ENCODE measurements at regions not wholly inside any gene's neighbourhood (a gene's known extent, or its start where the extent isn't known, plus 50 kb on each side); places are given as distances from the start of the nearest gene placed in this dataset.

- no peaks in the 10 kb centered on the region for H4K20me1 ChIP-seq (ENCODE audit: insufficient read depth, poor library complexity, severe bottlenecking)
- no peaks in the 10 kb centered on the region for H3K36me3 ChIP-seq (replicated peaks; ENCODE audit: insufficient read depth, low read depth)
- H3K79me2 ChIP-seq: no peaks in the 10 kb centered on the region
- no peaks in the 10 kb centered on the region for H3K9me2 ChIP-seq (replicated peaks; ENCODE audit: insufficient read depth)
- TF ChIP-seq EZH2phosphoT487 (IDR thresholded peaks at IDR 0.05; ENCODE audit: low read depth, severe bottlenecking, unreplicated experiment) (no peak), CTCF (IDR thresholded peaks at IDR 0.05; ENCODE audit: poor library complexity) (no peak), EZH2 (IDR thresholded peaks at IDR 0.05; ENCODE audit: borderline replicate concordance) (no peak)
- H3K4me1 ChIP-seq (ENCODE audit: insufficient read depth): peaks cover 9% of the 10 kb centered on the region
- H3K9me3 ChIP-seq (ENCODE audit: low read depth): no peaks in the 10 kb centered on the region
- H3K27me3 ChIP-seq: peaks cover 21% of the 10 kb centered on the region
- no peak overlapping the region for H3K27ac ChIP-seq
- no peak overlapping the region for H3K4me2 ChIP-seq
- no peak for DNase-seq (ENCODE audit: low spot score)
- 91% methylated on average over 3 of the region's 3 CpGs for WGBS (ENCODE audit: low lambda C conversion rate, missing lambda C conversion rate)
- no peak overlapping the region for H2AFZ ChIP-seq
- H3K4me3 ChIP-seq: no peak overlapping the region
Measured at GRCh38 chr9:80070071-80070742, 498.4 kb downstream of the TLE4 start.

DNA sequence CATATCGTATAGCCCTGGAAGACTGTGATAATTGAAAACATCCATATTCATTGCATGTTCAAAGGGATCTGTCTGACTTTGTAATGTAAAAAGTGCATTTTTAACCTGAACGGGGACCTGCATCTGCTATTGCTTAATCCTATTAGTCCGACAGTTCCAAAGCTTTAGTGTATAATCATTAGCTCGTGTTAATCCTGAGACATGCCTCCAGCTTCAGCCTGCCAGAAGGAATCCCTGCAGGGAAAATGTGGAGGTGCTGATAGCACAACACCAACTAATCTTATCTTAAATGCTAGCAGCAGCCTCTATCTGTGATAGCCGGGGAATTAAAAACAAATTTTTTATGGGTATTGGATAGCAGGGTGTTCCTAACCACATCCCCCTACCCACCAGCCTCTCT is 495.2 kb downstream of the TLE4 start:
- Histone ChIP-seq H3K4me1 (ENCODE audit: insufficient read depth) (peaks cover 12% of the 10 kb centered on the region), H3K36me3 (replicated peaks; ENCODE audit: insufficient read depth, low read depth) (no peaks in the 10 kb centered on the region), H3K9me3 (ENCODE audit: low read depth) (no peaks in the 10 kb centered on the region), H4K20me1 (ENCODE audit: insufficient read depth, poor library complexity, severe bottlenecking) (no peaks in the 10 kb centered on the region), H3K4me2 (peak overlapping the region; percentile 63), H3K27me3 (peaks cover 21% of the 10 kb centered on the region), H3K27ac (no peak overlapping the region), H3K9me2 (replicated peaks; ENCODE audit: insufficient read depth) (no peaks in the 10 kb centered on the region), H3K4me3 (no peak overlapping the region), H3K79me2 (no peaks in the 10 kb centered on the region), H2AFZ (no peak overlapping the region)
- peak; percentile 23 for DNase-seq (ENCODE audit: low spot score)
- 10% methylated on average over 5 of the region's 5 CpGs for WGBS (ENCODE audit: low lambda C conversion rate, missing lambda C conversion rate)
- no peak for TF ChIP-seq EZH2phosphoT487 (IDR thresholded peaks at IDR 0.05; ENCODE audit: low read depth, severe bottlenecking, unreplicated experiment)
- no peak for TF ChIP-seq EZH2 (IDR thresholded peaks at IDR 0.05; ENCODE audit: borderline replicate concordance)
- TF ChIP-seq CTCF (IDR thresholded peaks at IDR 0.05; ENCODE audit: poor library complexity): no peak

DNA sequence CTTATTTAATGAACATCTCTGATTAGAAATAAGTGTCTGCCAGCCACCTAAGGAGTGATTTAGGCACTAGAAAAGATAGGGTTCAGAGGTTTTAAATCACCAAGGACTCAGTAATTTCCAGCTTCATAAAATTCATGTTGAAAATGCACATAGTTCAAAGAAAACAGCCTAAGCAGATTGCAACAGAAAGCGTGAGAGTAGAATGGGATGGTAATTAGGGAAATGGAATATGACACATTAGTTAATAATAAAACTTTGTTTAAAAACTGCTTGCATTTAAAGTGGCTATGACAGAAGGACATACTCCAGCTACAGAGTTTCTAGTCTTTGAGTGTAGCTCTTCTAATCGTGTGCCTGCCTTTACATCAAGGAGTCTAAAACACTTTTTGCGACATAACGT is 490.8 kb downstream of the TLE4 start:
- peaks cover 12% of the 10 kb centered on the region for H3K4me1 ChIP-seq (ENCODE audit: insufficient read depth)
- H2AFZ ChIP-seq: no peak overlapping the region
- no peak overlapping the region for H3K27ac ChIP-seq
- DNase-seq (ENCODE audit: low spot score): no peak
- 77% methylated on average over 4 of the region's 4 CpGs for WGBS (ENCODE audit: low lambda C conversion rate, missing lambda C conversion rate)
- TF ChIP-seq EZH2phosphoT487 (IDR thresholded peaks at IDR 0.05; ENCODE audit: low read depth, severe bottlenecking, unreplicated experiment): no peak
- H3K79me2 ChIP-seq: no peaks in the 10 kb centered on the region
- H4K20me1 ChIP-seq (ENCODE audit: insufficient read depth, poor library complexity, severe bottlenecking): no peaks in the 10 kb centered on the region
- H3K4me2 ChIP-seq: no peak overlapping the region
- H3K9me3 ChIP-seq (ENCODE audit: low read depth): no peaks in the 10 kb centered on the region
- H3K36me3 ChIP-seq (replicated peaks; ENCODE audit: insufficient read depth, low read depth): no peaks in the 10 kb centered on the region
- no peaks in the 10 kb centered on the region for H3K9me2 ChIP-seq (replicated peaks; ENCODE audit: insufficient read depth)
- H3K4me3 ChIP-seq: no peak overlapping the region
- peaks cover 9% of the 10 kb centered on the region for H3K27me3 ChIP-seq

- WGBS (ENCODE audit: low lambda C conversion rate, missing lambda C conversion rate): 33% methylated on average over 2 of the region's 2 CpGs
- no peak overlapping the region for H3K27ac ChIP-seq
- TF ChIP-seq EZH2 (IDR thresholded peaks at IDR 0.05; ENCODE audit: borderline replicate concordance) (no peak), EZH2phosphoT487 (IDR thresholded peaks at IDR 0.05; ENCODE audit: low read depth, severe bottlenecking, unreplicated experiment) (no peak)
Measured at GRCh38 chr9:80061940-80062339, 490.2 kb downstream of the TLE4 start.

More at GRCh38 chr9:80061940-80062339, 490.2 kb downstream of the TLE4 start:
- peaks cover 7% of the 10 kb centered on the region for H3K27me3 ChIP-seq
- no peaks in the 10 kb centered on the region for H3K36me3 ChIP-seq (replicated peaks; ENCODE audit: insufficient read depth, low read depth)
- no peaks in the 10 kb centered on the region for H3K9me3 ChIP-seq (ENCODE audit: low read depth)
- no peaks in the 10 kb centered on the region for H3K9me2 ChIP-seq (replicated peaks; ENCODE audit: insufficient read depth)
- peak; percentile 14 for DNase-seq (ENCODE audit: low spot score)
- H3K79me2 ChIP-seq: no peaks in the 10 kb centered on the region
- no peak overlapping the region for H3K4me2 ChIP-seq
- no peaks in the 10 kb centered on the region for H4K20me1 ChIP-seq (ENCODE audit: insufficient read depth, poor library complexity, severe bottlenecking)
- H3K4me3 ChIP-seq: no peak overlapping the region
- no peak overlapping the region for H2AFZ ChIP-seq
- H3K4me1 ChIP-seq (ENCODE audit: insufficient read depth): peaks cover 8% of the 10 kb centered on the region

Measured in hepatocyte (in vitro differentiated cells).